Trophoblast cell (in vitro differentiated cells and primary cell): ENCODE measurements at regions not wholly inside any gene's neighbourhood (a gene's known extent, or its start where the extent isn't known, plus 50 kb on each side); places are given as distances from the start of the nearest gene placed in this dataset.

Source experiments
- DNase-seq, 2 donors: peaks; one replicate each; pipeline ENCODE4 v3.0.0-alpha.2; 2016
- H2AFZ ChIP-seq: 2 replicates; pipeline ENCODE4 v1.6.1; 2013; ENCODE audit warnings: low read length, moderate library complexity, mild to moderate bottlenecking; ENCODE audit not compliant: insufficient read depth, poor library complexity
- H2AK5ac ChIP-seq: 2 replicates; pipeline ENCODE4 v1.6.1; 2013; ENCODE audit warnings: mild to moderate bottlenecking, low read length
- H2BK120ac ChIP-seq: 2 replicates; pipeline ENCODE4 v1.6.1; 2013; ENCODE audit warnings: low read length, mild to moderate bottlenecking, moderate library complexity; ENCODE audit not compliant: insufficient read depth, poor library complexity
- H2BK12ac ChIP-seq: 2 replicates; pipeline ENCODE4 v1.6.1; 2013; ENCODE audit warnings: mild to moderate bottlenecking, low read length, moderate library complexity
- H2BK5ac ChIP-seq: 2 replicates; pipeline ENCODE4 v1.6.1; 2013; ENCODE audit warnings: low read length, low read depth, moderate library complexity, mild to moderate bottlenecking; ENCODE audit not compliant: poor library complexity
- H3K14ac ChIP-seq: 2 replicates; pipeline ENCODE4 v1.6.1; 2013; ENCODE audit warnings: mild to moderate bottlenecking, low read length
- H3K18ac ChIP-seq: 2 replicates; pipeline ENCODE4 v1.6.1; 2013; ENCODE audit warnings: mild to moderate bottlenecking, low read length
- H3K23ac ChIP-seq: 2 replicates; pipeline ENCODE4 v1.6.1; 2013; ENCODE audit warnings: low read length
- H3K27ac ChIP-seq: 2 replicates; pipeline ENCODE4 v1.5.1; 2013; ENCODE audit warnings: low read depth, mild to moderate bottlenecking, inconsistent platforms, low read length, moderate library complexity
- H3K27me3 ChIP-seq: 2 replicates; pipeline ENCODE4 v1.6.1; 2013; ENCODE audit warnings: inconsistent platforms, mild to moderate bottlenecking, low read length, moderate library complexity; ENCODE audit not compliant: insufficient read depth
- H3K36me3 ChIP-seq, 2 experiments: 1 replicate in 1 of 2; 2 replicates in 1 of 2; pipeline ENCODE4 v1.6.1; 2013; ENCODE audit warnings: low read length in 2 of 2, mild to moderate bottlenecking in 2 of 2, moderate library complexity in 1 of 2; ENCODE audit not compliant: insufficient read depth in 2 of 2, control insufficient read depth in 1 of 2
- H3K4ac ChIP-seq: 2 replicates; pipeline ENCODE4 v1.6.1; 2013; ENCODE audit warnings: low read depth, mild to moderate bottlenecking, low read length, moderate library complexity
- H3K4me1 ChIP-seq, 2 experiments: 1 replicate in 1 of 2; 2 replicates in 1 of 2; pipeline ENCODE4 v1.6.1; 2013; ENCODE audit warnings: low read length in 2 of 2, mild to moderate bottlenecking in 2 of 2, moderate library complexity in 1 of 2; ENCODE audit not compliant: insufficient read depth in 2 of 2, control insufficient read depth in 1 of 2
- H3K4me2 ChIP-seq: 2 replicates; pipeline ENCODE4 v1.6.1; 2013; ENCODE audit warnings: inconsistent platforms, mild to moderate bottlenecking, low read length, moderate library complexity
- H3K4me3 ChIP-seq: 2 replicates; pipeline ENCODE4 v1.5.1; 2013; ENCODE audit warnings: mild to moderate bottlenecking, low read depth, low read length, inconsistent platforms
- H3K79me1 ChIP-seq: one replicate; pipeline ENCODE4 v1.6.1; 2013; ENCODE audit warnings: low read length
- H3K79me2 ChIP-seq: 2 replicates; pipeline ENCODE4 v1.6.1; 2013; ENCODE audit warnings: low read length, mild to moderate bottlenecking; ENCODE audit not compliant: control insufficient read depth, insufficient read depth, poor library complexity
- H3K9ac ChIP-seq: 2 replicates; pipeline ENCODE4 v1.6.1; 2013; ENCODE audit warnings: mild to moderate bottlenecking, low read length
- H3K9me3 ChIP-seq: 2 replicates; pipeline ENCODE4 v1.6.1; 2013; ENCODE audit warnings: low read depth, mild to moderate bottlenecking, control low read depth, inconsistent platforms, low read length; ENCODE audit not compliant: insufficient read depth
- H4K12ac ChIP-seq: 2 replicates; pipeline ENCODE4 v1.6.1; 2013; ENCODE audit warnings: low read depth, mild to moderate bottlenecking, low read length, moderate library complexity
- H4K8ac ChIP-seq: 2 replicates; pipeline ENCODE4 v1.6.1; 2013; ENCODE audit warnings: low read depth, mild to moderate bottlenecking, low read length, moderate library complexity
- H4K91ac ChIP-seq: one replicate; pipeline ENCODE4 v1.6.1; 2013; ENCODE audit warnings: low read depth, mild to moderate bottlenecking, low read length, moderate library complexity
- WGBS: extraction: QIAGEN DNeasy Blood & Tissue Kit; methylation state at CpG from one replicate; pipeline ENCODE4 v1.1.7; 2013; ENCODE audit warnings: missing lambda C conversion rate; ENCODE audit not compliant: insufficient read length, insufficient coverage; ENCODE audit errors: extremely low coverage; 5-methylcytosine and 5-hydroxymethylcytosine counted together

DNA sequence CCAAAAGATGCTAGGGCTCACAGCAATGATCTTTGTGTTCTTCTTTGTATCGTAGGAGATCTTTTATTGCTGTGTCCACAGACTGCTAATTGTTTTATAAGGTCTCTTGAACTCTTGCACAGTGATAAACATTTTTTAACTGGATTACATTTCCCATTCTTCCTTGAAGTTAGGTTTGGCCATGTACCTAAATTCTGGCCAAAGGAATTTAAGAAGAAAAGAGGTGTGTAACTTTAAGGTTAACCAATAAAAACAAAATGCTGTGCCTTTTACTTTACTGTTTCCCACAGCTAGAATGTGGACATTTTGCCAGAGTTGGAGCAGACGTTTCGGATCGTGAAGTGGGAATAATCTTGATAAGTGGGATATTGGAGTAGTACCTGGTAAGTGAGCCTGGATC, 82.6 kb upstream of the GPC6 start:
- H2AFZ ChIP-seq: no peak overlapping the region
- H3K18ac ChIP-seq: no peak overlapping the region
- no peak for DNase-seq
- H3K4me3 ChIP-seq: no peak overlapping the region
- H4K12ac ChIP-seq: no peak overlapping the region
- H3K4ac ChIP-seq: no peak overlapping the region
- H2BK12ac ChIP-seq: no peak overlapping the region
- H3K4me2 ChIP-seq: no peak overlapping the region
- H3K9ac ChIP-seq: no peak overlapping the region
- no peaks in the 10 kb centered on the region for H3K79me2 ChIP-seq
- H3K23ac ChIP-seq: no peak overlapping the region
- no peak overlapping the region for H4K91ac ChIP-seq
- H3K14ac ChIP-seq: no peak overlapping the region
- no CpG with 5 or more reads among the region's 4 CpGs for WGBS
- no peaks in the 10 kb centered on the region for H3K9me3 ChIP-seq
- no peak overlapping the region for H2BK120ac ChIP-seq
- H3K27ac ChIP-seq: no peak overlapping the region
- no peaks in the 10 kb centered on the region for H3K79me1 ChIP-seq
- H4K8ac ChIP-seq: no peak overlapping the region
- no peaks in the 10 kb centered on the region for H3K36me3 ChIP-seq
- no peaks in the 10 kb centered on the region for H3K4me1 ChIP-seq
- no peak overlapping the region for H2AK5ac ChIP-seq
- H3K27me3 ChIP-seq: no peaks in the 10 kb centered on the region
- no peak overlapping the region for H2BK5ac ChIP-seq

DNA sequence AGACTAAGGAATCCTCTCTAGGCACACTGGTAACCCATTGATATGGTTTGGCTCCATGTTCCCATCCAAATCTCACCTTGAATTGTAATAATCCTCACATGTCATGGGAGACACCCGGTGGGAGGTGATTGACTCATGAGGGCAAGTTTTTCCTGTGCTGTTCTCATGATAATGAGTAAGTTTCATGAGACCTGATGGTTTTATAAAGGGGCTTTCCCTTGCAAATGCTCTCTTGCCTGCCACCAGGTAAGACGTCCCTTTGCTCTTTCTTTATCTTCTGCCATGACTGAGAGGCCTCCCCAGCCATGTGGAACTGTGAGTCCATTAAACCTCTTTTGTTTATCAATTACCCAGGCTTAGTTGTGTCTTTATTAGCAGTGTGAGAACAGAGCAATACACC, 81.4 kb upstream of the GPC6 start:
- H2AFZ ChIP-seq: no peak overlapping the region
- no peak overlapping the region for H2BK120ac ChIP-seq
- no peak overlapping the region for H2BK5ac ChIP-seq
- H3K27ac ChIP-seq: no peak overlapping the region
- no peak overlapping the region for H4K8ac ChIP-seq
- H2AK5ac ChIP-seq: no peak overlapping the region
- no peaks in the 10 kb centered on the region for H3K4me1 ChIP-seq
- no peak overlapping the region for H3K9ac ChIP-seq
- DNase-seq: no peak
- H3K23ac ChIP-seq: no peak overlapping the region
- H2BK12ac ChIP-seq: no peak overlapping the region
- no peaks in the 10 kb centered on the region for H3K79me1 ChIP-seq
- no peak overlapping the region for H3K18ac ChIP-seq
- H3K4me2 ChIP-seq: no peak overlapping the region
- H3K79me2 ChIP-seq: no peaks in the 10 kb centered on the region
- no CpG with 5 or more reads among the region's 2 CpGs for WGBS
- no peak overlapping the region for H4K91ac ChIP-seq
- no peaks in the 10 kb centered on the region for H3K9me3 ChIP-seq
- H3K14ac ChIP-seq: no peak overlapping the region
- H3K27me3 ChIP-seq: no peaks in the 10 kb centered on the region
- no peak overlapping the region for H3K4ac ChIP-seq
- no peak overlapping the region for H4K12ac ChIP-seq
- H3K4me3 ChIP-seq: no peak overlapping the region
- H3K36me3 ChIP-seq: no peaks in the 10 kb centered on the region

DNA sequence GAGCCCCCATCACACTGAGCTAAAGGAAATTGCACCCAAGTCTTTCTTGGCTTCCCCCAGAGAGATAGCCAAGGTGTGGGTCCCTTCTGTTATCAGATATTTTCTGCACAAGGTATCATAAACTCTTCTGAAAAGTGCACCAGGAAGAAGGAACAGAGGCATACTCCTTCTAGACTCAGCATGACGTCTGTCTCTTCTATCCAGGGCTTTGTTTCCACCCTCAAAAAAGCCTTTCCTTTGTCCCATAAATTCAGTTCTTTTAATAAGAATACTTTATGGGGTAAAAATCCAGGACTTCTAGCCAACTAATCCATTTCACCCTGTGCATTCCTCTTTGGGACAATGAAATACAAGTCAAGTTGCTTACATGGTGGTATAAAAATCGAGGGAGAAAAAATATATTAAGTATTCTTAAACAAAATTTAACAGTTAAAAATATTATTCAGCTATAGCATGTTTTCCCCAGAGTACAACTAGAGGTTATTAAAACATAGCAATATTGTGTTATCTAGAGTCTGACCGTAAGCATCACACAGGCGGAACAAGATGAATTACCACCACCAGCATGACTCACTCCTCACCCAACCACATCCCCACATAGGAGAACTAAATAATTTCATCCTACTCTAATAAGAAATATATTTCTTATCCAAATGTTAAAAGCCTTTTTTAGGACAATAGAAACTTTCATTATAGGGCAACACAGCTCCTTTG, 79.9 kb upstream of the GPC6 start:
- Histone ChIP-seq H3K18ac (no peak overlapping the region), H3K4me3 (no peak overlapping the region), H3K23ac (no peak overlapping the region), H3K9me3 (no peaks in the 10 kb centered on the region), H3K4me2 (no peak overlapping the region), H3K79me1 (no peaks in the 10 kb centered on the region), H3K79me2 (no peaks in the 10 kb centered on the region), H3K4ac (no peak overlapping the region), H2AK5ac (no peak overlapping the region), H3K4me1 (no peaks in the 10 kb centered on the region), H4K12ac (no peak overlapping the region), H3K27me3 (no peaks in the 10 kb centered on the region), H4K8ac (no peak overlapping the region), H2BK5ac (no peak overlapping the region), H3K36me3 (no peaks in the 10 kb centered on the region), H3K27ac (no peak overlapping the region), H2AFZ (no peak overlapping the region), H2BK12ac (no peak overlapping the region), H3K9ac (no peak overlapping the region), H4K91ac (no peak overlapping the region), H3K14ac (no peak overlapping the region), H2BK120ac (no peak overlapping the region)
- no peak for DNase-seq
- WGBS: no CpG with 5 or more reads among the region's 4 CpGs

DNA sequence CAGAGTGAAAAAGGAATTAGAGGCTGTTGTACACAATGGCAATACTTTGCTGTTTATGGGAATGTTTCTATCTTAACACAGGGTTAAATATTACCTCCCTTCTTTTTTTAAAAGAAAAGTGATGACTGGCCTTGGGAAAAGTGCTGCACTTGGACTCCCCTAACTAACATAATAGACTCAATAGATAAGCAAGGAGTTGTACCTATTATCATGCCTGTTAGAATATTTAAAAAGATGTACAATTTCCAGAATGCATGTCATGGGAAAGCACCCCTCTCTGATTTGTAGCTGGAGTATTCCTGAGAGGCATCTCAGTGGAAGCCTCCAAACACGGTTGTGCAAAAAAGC, 79.3 kb upstream of the GPC6 start:
- Histone ChIP-seq H4K91ac (no peak overlapping the region), H3K14ac (no peak overlapping the region), H3K23ac (no peak overlapping the region), H3K4me3 (no peak overlapping the region), H3K27ac (no peak overlapping the region), H3K4me1 (no peaks in the 10 kb centered on the region), H2AFZ (no peak overlapping the region), H3K4me2 (no peak overlapping the region), H3K36me3 (no peaks in the 10 kb centered on the region), H3K79me2 (no peaks in the 10 kb centered on the region), H3K9me3 (no peaks in the 10 kb centered on the region), H4K8ac (no peak overlapping the region), H3K27me3 (no peaks in the 10 kb centered on the region), H3K4ac (no peak overlapping the region), H3K18ac (no peak overlapping the region), H4K12ac (no peak overlapping the region), H2AK5ac (no peak overlapping the region), H3K9ac (no peak overlapping the region), H2BK5ac (no peak overlapping the region), H2BK120ac (no peak overlapping the region), H2BK12ac (no peak overlapping the region), H3K79me1 (no peaks in the 10 kb centered on the region)
- DNase-seq: no peak
- WGBS: no CpG with 5 or more reads among the region's 1 CpG
